IMR-90 (cell line): ENCODE measurements at regions not wholly inside any gene's neighbourhood (a gene's known extent, or its start where the extent isn't known, plus 50 kb on each side); places are given as distances from the start of the nearest gene placed in this dataset.

Experiments
- ATAC-seq: fragments of 200-7000 bp; cut with Tn5 transposase; 2 replicates; pipeline ENCODE4 v1.9.1; 2020; ENCODE audit warnings: low read depth, mild to moderate bottlenecking, moderate library complexity
- BruUV-seq: library from RNA; stranded (reverse); fragments of 400-500 nt; replicated peaks from 2 replicates; lab custom pipeline; 2021; lab: Mats Ljungman, UMichigan
- CTCF ChIA-PET: fragments of 300-600 bp; formaldehyde crosslinking; extraction: SDS; loops from one replicate; lab custom pipeline; 2021; ENCODE audit warnings: antibody characterized with exemption; lab: Yijun Ruan, JAX
- POLR2A ChIA-PET: fragments of 300-600 bp; sonication (Branson Sonifier 250); formaldehyde crosslinking; loops from one replicate; lab custom pipeline; 2022; ENCODE audit warnings: antibody characterized with exemption; ENCODE audit not compliant: unreplicated experiment; lab: Charles Lee
- DNase-seq: peaks from one replicate; pipeline ENCODE4 v3.0.0; 2013
- H2AFZ ChIP-seq: replicated peaks from 2 replicates; pipeline ENCODE3; 2013; ENCODE audit warnings: low read length, mild to moderate bottlenecking; ENCODE audit not compliant: poor library complexity
- H2AK5ac ChIP-seq: 2 replicates; pipeline ENCODE4 v1.6.1; 2013; ENCODE audit warnings: low read depth, low read length, inconsistent platforms
- H2AK9ac ChIP-seq: replicated peaks from 2 replicates; pipeline ENCODE3; 2013; ENCODE audit warnings: mild to moderate bottlenecking, low read depth, low read length, moderate library complexity; ENCODE audit not compliant: poor library complexity
- H2BK120ac ChIP-seq: 2 replicates; pipeline ENCODE4 v1.6.1; 2013; ENCODE audit warnings: low read depth, low read length, inconsistent platforms
- H2BK15ac ChIP-seq: 3 replicates; pipeline ENCODE4 v1.6.1; 2013; ENCODE audit warnings: low read depth, low read length, inconsistent platforms
- H2BK20ac ChIP-seq: 2 replicates; pipeline ENCODE4 v1.6.1; 2013; ENCODE audit warnings: low read depth, mild to moderate bottlenecking, inconsistent platforms, low read length, moderate library complexity
- H2BK5ac ChIP-seq: 2 replicates; pipeline ENCODE4 v1.6.1; 2013; ENCODE audit warnings: mild to moderate bottlenecking, low read depth, low read length, inconsistent platforms; ENCODE audit not compliant: poor library complexity, severe bottlenecking
- H3K14ac ChIP-seq: replicated peaks from 2 replicates; pipeline ENCODE4 v1.6.1; 2013; ENCODE audit warnings: low read depth, low read length, inconsistent platforms
- H3K18ac ChIP-seq: 2 replicates; pipeline ENCODE4 v1.6.1; 2013; ENCODE audit warnings: low read depth, low read length, control low read depth
- H3K23ac ChIP-seq: 2 replicates; pipeline ENCODE4 v1.6.1; 2013; ENCODE audit warnings: low read depth, low read length, inconsistent platforms
- H3K27ac ChIP-seq: 2 replicates; pipeline ENCODE4 v1.5.1; 2013; ENCODE audit warnings: mild to moderate bottlenecking, control low read depth, low read length; ENCODE audit not compliant: insufficient read depth
- H3K27me3 ChIP-seq: 2 replicates; pipeline ENCODE4 v1.6.1; 2013; ENCODE audit warnings: low read length; ENCODE audit not compliant: control insufficient read depth, insufficient read depth
- H3K36me3 ChIP-seq: 2 replicates; pipeline ENCODE4 v1.6.1; 2013; ENCODE audit warnings: low read length, mixed read lengths; ENCODE audit not compliant: control insufficient read depth, insufficient read depth
- H3K4ac ChIP-seq: 2 replicates; pipeline ENCODE4 v1.6.1; 2013; ENCODE audit warnings: low read depth, low read length, inconsistent platforms
- H3K4me1 ChIP-seq: 2 replicates; pipeline ENCODE4 v1.6.1; 2013; ENCODE audit warnings: low read length, mixed read lengths; ENCODE audit not compliant: control insufficient read depth, insufficient read depth
- H3K4me2 ChIP-seq: 2 replicates; pipeline ENCODE4 v1.6.1; 2013; ENCODE audit warnings: low read depth, mild to moderate bottlenecking, control low read depth, low read length, moderate library complexity
- H3K4me3 ChIP-seq: 2 replicates; pipeline ENCODE4 v1.5.1; 2013; ENCODE audit warnings: low read depth, mild to moderate bottlenecking, control low read depth, low read length, moderate library complexity; ENCODE audit not compliant: insufficient read depth
- H3K56ac ChIP-seq: 2 replicates; pipeline ENCODE4 v1.6.1; 2013; ENCODE audit warnings: low read length, inconsistent platforms; ENCODE audit not compliant: insufficient read depth; ENCODE audit errors: extremely low read depth
- H3K79me1 ChIP-seq, 2 experiments: 2 replicates each; pipeline ENCODE4 v1.6.1; 2013; ENCODE audit warnings: low read length in 2 of 2, inconsistent platforms in 1 of 2, low read depth in 1 of 2
- H3K9ac ChIP-seq: 2 replicates; pipeline ENCODE4 v1.6.1; 2013; ENCODE audit warnings: low read depth, low read length, control low read depth
- H3K9me1 ChIP-seq: 2 replicates; pipeline ENCODE4 v1.6.1; 2013; ENCODE audit warnings: low read length, inconsistent platforms; ENCODE audit not compliant: insufficient read depth
- H3K9me3 ChIP-seq: 2 replicates; pipeline ENCODE4 v1.6.1; 2013; ENCODE audit warnings: low read length; ENCODE audit not compliant: control insufficient read depth, insufficient read depth
- H4K20me1 ChIP-seq: 2 replicates; pipeline ENCODE4 v1.6.1; 2013; ENCODE audit warnings: low read length, inconsistent platforms; ENCODE audit not compliant: insufficient read depth
- H4K5ac ChIP-seq: 2 replicates; pipeline ENCODE4 v1.6.1; 2013; ENCODE audit warnings: mild to moderate bottlenecking, low read depth, low read length, control low read depth
- H4K8ac ChIP-seq, 2 experiments: 2 replicates each; pipeline ENCODE4 v1.6.1; 2013; ENCODE audit warnings: low read depth in 2 of 2, low read length in 2 of 2, control low read depth in 1 of 2, inconsistent platforms in 1 of 2
- H4K91ac ChIP-seq: 2 replicates; pipeline ENCODE4 v1.6.1; 2013; ENCODE audit warnings: low read depth, low read length, inconsistent platforms; ENCODE audit not compliant: insufficient read depth
- CEBPB ChIP-seq: IDR thresholded peaks from 2 replicates; pipeline ENCODE4 v1.6.1; 2012; ENCODE audit warnings: low read depth, low read length, improper control_type of control experiment
- MAFK ChIP-seq: IDR thresholded peaks from 2 replicates; pipeline ENCODE4 v1.6.1; 2012; ENCODE audit warnings: low read depth, low read length, improper control_type of control experiment
- whole genome bisulfite sequencing, 2 experiments: methylation state at CpG; one replicate each; pipeline versions ENCODE4 v1.1.5 to v1.1.7; 2013; ENCODE audit warnings: missing lambda C conversion rate in 2 of 2; ENCODE audit not compliant: insufficient read length in 1 of 2; ENCODE audit errors: extremely low coverage in 2 of 2; 5-methylcytosine and 5-hydroxymethylcytosine counted together
- dilution Hi-C: fragments of 300-500 bp; cut with HindIII; formaldehyde crosslinking; loops from one replicate; pipeline ENCODE4 v1.14.3; 2018; ENCODE audit warnings: low sequenced_read_pairs; ENCODE audit not compliant: unreplicated experiment
- in situ Hi-C: fragments of 300-500 bp; cut with MboI; formaldehyde crosslinking; loops from 3 replicates; pipeline ENCODE4 v1.14.3; 2019; ENCODE audit warnings: low sequenced_read_pairs, inconsistent platforms, mixed read lengths
- intact Hi-C: fragments of 100-400 bp; cut with micrococcal nuclease; formaldehyde crosslinking; loops from 2 replicates; pipeline ENCODE4 v1.10.0; 2022

GRCh38 chr6:105705608-105706007 lies 302.7 kb upstream of the PREP start:
- no peak overlapping the region for H3K56ac ChIP-seq
- H3K4me1 ChIP-seq: no peaks in the 10 kb centered on the region
- H2BK20ac ChIP-seq: no peak overlapping the region
- H3K9me3 ChIP-seq: no peaks in the 10 kb centered on the region
- no peak overlapping the region for H4K91ac ChIP-seq
- no peaks in the 10 kb centered on the region for H3K27me3 ChIP-seq
- H4K5ac ChIP-seq: no peak overlapping the region
- H4K20me1 ChIP-seq: no peaks in the 10 kb centered on the region
- H2BK120ac ChIP-seq: no peak overlapping the region
- H3K4me3 ChIP-seq: no peak overlapping the region
- H3K23ac ChIP-seq: no peak overlapping the region
- H2BK15ac ChIP-seq: no peak overlapping the region
- no peak overlapping the region for H2AK9ac ChIP-seq
- TF ChIP-seq CEBPB (no peak), MAFK (peak; percentile 53; the same call in 1 of the 2 replicates)
- intact Hi-C loops (no loop called here), dilution Hi-C loops (no loop called here), in situ Hi-C loops (no loop called here)
- H3K79me1 ChIP-seq: no peaks in the 10 kb centered on the region
- ChIA-PET CTCF (no interaction called here), POLR2A (no interaction called here)
- no peak overlapping the region for H3K27ac ChIP-seq
- no peak overlapping the region for H3K4ac ChIP-seq
- no TSS peak for BruUV-seq
- ATAC-seq (no peak), DNase-seq (no peak)
- H2BK5ac ChIP-seq: no peak overlapping the region
- H2AFZ ChIP-seq: no peak overlapping the region
- H3K18ac ChIP-seq: no peak overlapping the region
- no peak overlapping the region for H3K9ac ChIP-seq
- no peak overlapping the region for H4K8ac ChIP-seq
- H3K9me1 ChIP-seq: no peaks in the 10 kb centered on the region
- no peak overlapping the region for H3K14ac ChIP-seq
- H3K4me2 ChIP-seq: no peak overlapping the region
- no CpG with 5 or more reads among the region's 5 CpGs for WGBS, 2 experiments
- H3K36me3 ChIP-seq: no peaks in the 10 kb centered on the region
- H2AK5ac ChIP-seq: no peak overlapping the region
